WTC11 (cell line): ENCODE measurements at regions not wholly inside any gene's neighbourhood (a gene's known extent, or its start where the extent isn't known, plus 50 kb on each side); places are given as distances from the start of the nearest gene placed in this dataset.

Source experiments
- ATAC-seq: fragments of 200-7000 bp; cut with Tn5 transposase; 2 replicates; pipeline ENCODE4 v1.10.0; 2021; ENCODE audit warnings: mild to moderate bottlenecking, moderate library complexity
- CTCF ChIA-PET: fragments of 300-600 bp; sonication (Branson Sonifier 250); formaldehyde crosslinking; loops from one replicate; lab custom pipeline; 2021; ENCODE audit warnings: antibody characterized with exemption; lab: Charles Lee
- POLR2A ChIA-PET: fragments of 350-600 bp; sonication (Branson Sonifier 250); formaldehyde crosslinking; loops from one replicate; lab custom pipeline; 2021; ENCODE audit warnings: antibody characterized with exemption; lab: Charles Lee
- DNase-seq: peaks from one replicate; pipeline ENCODE4 v3.0.0; 2021; ENCODE audit warnings: low spot score
- H3K27ac Mint-ChIP-seq: 2 replicates; pipeline ENCODE4 v1.8.0; 2021; ENCODE audit warnings: mixed read lengths
- H3K27me3 Mint-ChIP-seq: 2 replicates; pipeline ENCODE4 v1.8.0; 2021; ENCODE audit warnings: low read depth, mild to moderate bottlenecking, moderate library complexity, mixed read lengths
- H3K36me3 Mint-ChIP-seq: 2 replicates; pipeline ENCODE4 v1.8.0; 2021; ENCODE audit warnings: mixed read lengths
- H3K4me1 Mint-ChIP-seq: 2 replicates; pipeline ENCODE4 v1.8.0; 2022; ENCODE audit warnings: mixed read lengths
- H3K4me3 Mint-ChIP-seq: 2 replicates; pipeline ENCODE4 v1.8.0; 2021; ENCODE audit warnings: mild to moderate bottlenecking, moderate library complexity, mixed read lengths
- H3K9me3 Mint-ChIP-seq: 2 replicates; pipeline ENCODE4 v1.8.0; 2021; ENCODE audit warnings: mixed read lengths
- ATF2 ChIP-seq: sonication (generic); formaldehyde crosslinking; IDR thresholded peaks from 2 replicates; pipeline ENCODE4 v1.8.1; 2022; ENCODE audit warnings: low read depth, missing genetic modification reagents, borderline replicate concordance
- CREB1 ChIP-seq: sonication (generic); formaldehyde crosslinking; IDR thresholded peaks from 2 replicates; pipeline ENCODE4 v1.8.0; 2023; ENCODE audit warnings: mild to moderate bottlenecking, missing genetic modification reagents
- CREM ChIP-seq: sonication (generic); formaldehyde crosslinking; IDR thresholded peaks from 2 replicates; pipeline ENCODE4 v1.8.1; 2022; ENCODE audit warnings: mild to moderate bottlenecking, missing genetic modification reagents, moderate library complexity
- CTCF ChIP-seq: fragments of 200-600 bp; IDR thresholded peaks from 2 replicates; pipeline ENCODE4 v1.8.0; 2022; ENCODE audit warnings: antibody characterized with exemption
- ESRRA ChIP-seq: sonication (generic); formaldehyde crosslinking; IDR thresholded peaks from 2 replicates; pipeline ENCODE4 v1.8.1; 2022; ENCODE audit warnings: mild to moderate bottlenecking, missing genetic modification reagents, borderline replicate concordance
- FOXP1 ChIP-seq: sonication (generic); formaldehyde crosslinking; IDR thresholded peaks from 2 replicates; pipeline ENCODE4 v1.8.0; 2022; ENCODE audit warnings: missing genetic modification reagents, mild to moderate bottlenecking, moderate library complexity, borderline replicate concordance
- GRHL2 ChIP-seq: fragments of 250-450 bp; sonication (Bioruptor Pico); IDR thresholded peaks from 2 replicates; pipeline ENCODE4 v1.8.0; 2022; ENCODE audit warnings: mild to moderate bottlenecking, moderate library complexity; ENCODE audit not compliant: insufficient replicate concordance, severe bottlenecking
- JAZF1 ChIP-seq: fragments of 250-450 bp; sonication (Bioruptor Pico); IDR thresholded peaks from 2 replicates; pipeline ENCODE4 v1.9.0; 2021; ENCODE audit warnings: moderate library complexity, mild to moderate bottlenecking, inconsistent platforms
- MYBL2 ChIP-seq: sonication (generic); formaldehyde crosslinking; IDR thresholded peaks from 2 replicates; pipeline ENCODE4 v1.8.1; 2023; ENCODE audit warnings: mild to moderate bottlenecking, moderate library complexity, missing genetic modification reagents
- OVOL2 ChIP-seq: fragments of 250-450 bp; sonication (Bioruptor Pico); IDR thresholded peaks from 2 replicates; pipeline ENCODE4 v1.9.0; 2021; ENCODE audit warnings: mild to moderate bottlenecking, borderline replicate concordance
- ZNF219 ChIP-seq: sonication (generic); formaldehyde crosslinking; IDR thresholded peaks from 2 replicates; pipeline ENCODE4 v1.8.0; 2023; ENCODE audit warnings: missing genetic modification reagents, mild to moderate bottlenecking, borderline replicate concordance
- ZNF232 ChIP-seq: sonication (generic); formaldehyde crosslinking; IDR thresholded peaks from 2 replicates; pipeline ENCODE4 v1.8.0; 2022; ENCODE audit warnings: mild to moderate bottlenecking, missing genetic modification reagents
- ZNF317 ChIP-seq: sonication (generic); formaldehyde crosslinking; IDR thresholded peaks from 2 replicates; pipeline ENCODE4 v1.8.1; 2023; ENCODE audit warnings: low read depth, mild to moderate bottlenecking, moderate library complexity, missing genetic modification reagents, borderline replicate concordance
- ZNF423 ChIP-seq: fragments of 250-450 bp; sonication (Bioruptor Pico); IDR thresholded peaks from 2 replicates; pipeline ENCODE4 v2.1.2; 2022; ENCODE audit warnings: mild to moderate bottlenecking, moderate library complexity
- ZNF512 ChIP-seq: sonication (generic); formaldehyde crosslinking; IDR thresholded peaks from 2 replicates; pipeline ENCODE4 v1.8.1; 2022; ENCODE audit warnings: missing genetic modification reagents, borderline replicate concordance
- TF ChIP-seq, protein P1 (sequence below): sonication (generic); formaldehyde crosslinking; IDR thresholded peaks from 2 replicates; pipeline ENCODE4 v1.8.0; 2022; ENCODE audit warnings: mild to moderate bottlenecking, missing genetic modification reagents
- TF ChIP-seq, protein P2 (sequence below): sonication (generic); formaldehyde crosslinking; IDR thresholded peaks from 2 replicates; pipeline ENCODE4 v1.8.0; 2023; ENCODE audit warnings: missing genetic modification reagents, mild to moderate bottlenecking, borderline replicate concordance
- TF ChIP-seq, protein P3 (sequence below): fragments of 250-450 bp; sonication (Bioruptor Pico); IDR thresholded peaks from 2 replicates; pipeline ENCODE4 v1.9.0; 2021; ENCODE audit warnings: mild to moderate bottlenecking, borderline replicate concordance
- TF ChIP-seq, protein P4 (sequence below): sonication (generic); formaldehyde crosslinking; conservative IDR thresholded peaks from 2 replicates; pipeline ENCODE4 v1.8.1; 2022; ENCODE audit warnings: mild to moderate bottlenecking, missing genetic modification reagents

DNA sequence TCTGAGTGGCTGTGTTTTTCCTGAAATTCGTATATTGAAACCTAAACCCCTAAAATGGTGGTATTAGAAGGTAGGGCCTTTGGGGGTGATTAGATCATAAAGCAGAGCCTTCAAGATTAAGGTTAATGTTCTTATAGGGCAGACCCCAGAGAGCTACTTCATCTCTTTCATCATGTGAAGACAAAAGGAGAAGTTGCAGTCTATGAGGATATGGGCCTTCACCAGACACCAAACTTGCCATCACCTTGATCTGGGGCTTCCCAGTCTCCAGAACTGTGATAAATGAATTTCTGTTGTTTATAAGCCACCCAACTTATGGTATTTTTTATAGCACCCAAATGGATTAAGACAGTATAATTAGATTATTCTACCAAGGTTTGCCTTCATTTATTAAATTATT lies 275.0 kb upstream of the ATP2B1 start:
- no peak overlapping the region for H3K27ac Mint-ChIP-seq
- H3K4me1 Mint-ChIP-seq = 0 out of 2 replicates have a peak, but pooled peaks cover 4% of the 10 kb centered on the region
- DNase-seq = no peak
- ChIA-PET POLR2A (no interaction called here), CTCF (no interaction called here)
- H3K27me3 Mint-ChIP-seq = no peaks in the 10 kb centered on the region
- H3K9me3 Mint-ChIP-seq = no peaks in the 10 kb centered on the region
- no peak overlapping the region for H3K4me3 Mint-ChIP-seq
- no peak for ATAC-seq
- TF ChIP-seq GRHL2 (CRISPR knock-in tag) (no peak), CREB1 (CRISPR knock-in tag) (no peak), FOXP1 (CRISPR knock-in tag) (no peak), ESRRA (CRISPR knock-in tag) (no peak), ZNF219 (no peak), ZNF512 (CRISPR knock-in tag) (no peak), ZNF232 (CRISPR knock-in tag) (no peak), ZNF423 (no peak), OVOL2 (no peak), ATF2 (CRISPR knock-in tag) (no peak), JAZF1 (CRISPR knock-in tag) (no peak), ZNF317 (CRISPR knock-in tag) (no peak), MYBL2 (CRISPR knock-in tag) (no peak), CTCF (no peak), CREM (no peak)
- TF ChIP-seq, protein P1, sequence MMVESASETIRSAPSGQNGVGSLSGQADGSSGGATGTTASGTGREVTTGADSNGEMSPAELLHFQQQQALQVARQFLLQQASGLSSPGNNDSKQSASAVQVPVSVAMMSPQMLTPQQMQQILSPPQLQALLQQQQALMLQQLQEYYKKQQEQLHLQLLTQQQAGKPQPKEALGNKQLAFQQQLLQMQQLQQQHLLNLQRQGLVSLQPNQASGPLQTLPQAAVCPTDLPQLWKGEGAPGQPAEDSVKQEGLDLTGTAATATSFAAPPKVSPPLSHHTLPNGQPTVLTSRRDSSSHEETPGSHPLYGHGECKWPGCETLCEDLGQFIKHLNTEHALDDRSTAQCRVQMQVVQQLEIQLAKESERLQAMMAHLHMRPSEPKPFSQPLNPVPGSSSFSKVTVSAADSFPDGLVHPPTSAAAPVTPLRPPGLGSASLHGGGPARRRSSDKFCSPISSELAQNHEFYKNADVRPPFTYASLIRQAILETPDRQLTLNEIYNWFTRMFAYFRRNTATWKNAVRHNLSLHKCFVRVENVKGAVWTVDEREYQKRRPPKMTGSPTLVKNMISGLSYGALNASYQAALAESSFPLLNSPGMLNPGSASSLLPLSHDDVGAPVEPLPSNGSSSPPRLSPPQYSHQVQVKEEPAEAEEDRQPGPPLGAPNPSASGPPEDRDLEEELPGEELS (CRISPR knock-in tag) = no peak
- TF ChIP-seq, protein P2, sequence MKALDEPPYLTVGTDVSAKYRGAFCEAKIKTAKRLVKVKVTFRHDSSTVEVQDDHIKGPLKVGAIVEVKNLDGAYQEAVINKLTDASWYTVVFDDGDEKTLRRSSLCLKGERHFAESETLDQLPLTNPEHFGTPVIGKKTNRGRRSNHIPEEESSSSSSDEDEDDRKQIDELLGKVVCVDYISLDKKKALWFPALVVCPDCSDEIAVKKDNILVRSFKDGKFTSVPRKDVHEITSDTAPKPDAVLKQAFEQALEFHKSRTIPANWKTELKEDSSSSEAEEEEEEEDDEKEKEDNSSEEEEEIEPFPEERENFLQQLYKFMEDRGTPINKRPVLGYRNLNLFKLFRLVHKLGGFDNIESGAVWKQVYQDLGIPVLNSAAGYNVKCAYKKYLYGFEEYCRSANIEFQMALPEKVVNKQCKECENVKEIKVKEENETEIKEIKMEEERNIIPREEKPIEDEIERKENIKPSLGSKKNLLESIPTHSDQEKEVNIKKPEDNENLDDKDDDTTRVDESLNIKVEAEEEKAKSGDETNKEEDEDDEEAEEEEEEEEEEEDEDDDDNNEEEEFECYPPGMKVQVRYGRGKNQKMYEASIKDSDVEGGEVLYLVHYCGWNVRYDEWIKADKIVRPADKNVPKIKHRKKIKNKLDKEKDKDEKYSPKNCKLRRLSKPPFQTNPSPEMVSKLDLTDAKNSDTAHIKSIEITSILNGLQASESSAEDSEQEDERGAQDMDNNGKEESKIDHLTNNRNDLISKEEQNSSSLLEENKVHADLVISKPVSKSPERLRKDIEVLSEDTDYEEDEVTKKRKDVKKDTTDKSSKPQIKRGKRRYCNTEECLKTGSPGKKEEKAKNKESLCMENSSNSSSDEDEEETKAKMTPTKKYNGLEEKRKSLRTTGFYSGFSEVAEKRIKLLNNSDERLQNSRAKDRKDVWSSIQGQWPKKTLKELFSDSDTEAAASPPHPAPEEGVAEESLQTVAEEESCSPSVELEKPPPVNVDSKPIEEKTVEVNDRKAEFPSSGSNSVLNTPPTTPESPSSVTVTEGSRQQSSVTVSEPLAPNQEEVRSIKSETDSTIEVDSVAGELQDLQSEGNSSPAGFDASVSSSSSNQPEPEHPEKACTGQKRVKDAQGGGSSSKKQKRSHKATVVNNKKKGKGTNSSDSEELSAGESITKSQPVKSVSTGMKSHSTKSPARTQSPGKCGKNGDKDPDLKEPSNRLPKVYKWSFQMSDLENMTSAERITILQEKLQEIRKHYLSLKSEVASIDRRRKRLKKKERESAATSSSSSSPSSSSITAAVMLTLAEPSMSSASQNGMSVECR (CRISPR knock-in tag) = no peak
- TF ChIP-seq, protein P3, sequence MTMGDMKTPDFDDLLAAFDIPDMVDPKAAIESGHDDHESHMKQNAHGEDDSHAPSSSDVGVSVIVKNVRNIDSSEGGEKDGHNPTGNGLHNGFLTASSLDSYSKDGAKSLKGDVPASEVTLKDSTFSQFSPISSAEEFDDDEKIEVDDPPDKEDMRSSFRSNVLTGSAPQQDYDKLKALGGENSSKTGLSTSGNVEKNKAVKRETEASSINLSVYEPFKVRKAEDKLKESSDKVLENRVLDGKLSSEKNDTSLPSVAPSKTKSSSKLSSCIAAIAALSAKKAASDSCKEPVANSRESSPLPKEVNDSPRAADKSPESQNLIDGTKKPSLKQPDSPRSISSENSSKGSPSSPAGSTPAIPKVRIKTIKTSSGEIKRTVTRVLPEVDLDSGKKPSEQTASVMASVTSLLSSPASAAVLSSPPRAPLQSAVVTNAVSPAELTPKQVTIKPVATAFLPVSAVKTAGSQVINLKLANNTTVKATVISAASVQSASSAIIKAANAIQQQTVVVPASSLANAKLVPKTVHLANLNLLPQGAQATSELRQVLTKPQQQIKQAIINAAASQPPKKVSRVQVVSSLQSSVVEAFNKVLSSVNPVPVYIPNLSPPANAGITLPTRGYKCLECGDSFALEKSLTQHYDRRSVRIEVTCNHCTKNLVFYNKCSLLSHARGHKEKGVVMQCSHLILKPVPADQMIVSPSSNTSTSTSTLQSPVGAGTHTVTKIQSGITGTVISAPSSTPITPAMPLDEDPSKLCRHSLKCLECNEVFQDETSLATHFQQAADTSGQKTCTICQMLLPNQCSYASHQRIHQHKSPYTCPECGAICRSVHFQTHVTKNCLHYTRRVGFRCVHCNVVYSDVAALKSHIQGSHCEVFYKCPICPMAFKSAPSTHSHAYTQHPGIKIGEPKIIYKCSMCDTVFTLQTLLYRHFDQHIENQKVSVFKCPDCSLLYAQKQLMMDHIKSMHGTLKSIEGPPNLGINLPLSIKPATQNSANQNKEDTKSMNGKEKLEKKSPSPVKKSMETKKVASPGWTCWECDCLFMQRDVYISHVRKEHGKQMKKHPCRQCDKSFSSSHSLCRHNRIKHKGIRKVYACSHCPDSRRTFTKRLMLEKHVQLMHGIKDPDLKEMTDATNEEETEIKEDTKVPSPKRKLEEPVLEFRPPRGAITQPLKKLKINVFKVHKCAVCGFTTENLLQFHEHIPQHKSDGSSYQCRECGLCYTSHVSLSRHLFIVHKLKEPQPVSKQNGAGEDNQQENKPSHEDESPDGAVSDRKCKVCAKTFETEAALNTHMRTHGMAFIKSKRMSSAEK (CRISPR knock-in tag) = no peak
- TF ChIP-seq, protein P4, sequence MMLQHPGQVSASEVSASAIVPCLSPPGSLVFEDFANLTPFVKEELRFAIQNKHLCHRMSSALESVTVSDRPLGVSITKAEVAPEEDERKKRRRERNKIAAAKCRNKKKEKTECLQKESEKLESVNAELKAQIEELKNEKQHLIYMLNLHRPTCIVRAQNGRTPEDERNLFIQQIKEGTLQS (CRISPR knock-in tag) = no peak
- no peaks in the 10 kb centered on the region for H3K36me3 Mint-ChIP-seq
